NCI-H146 treated with DMSO at 0.1 percent for 48 hours (cell line): ENCODE measurements at regions not wholly inside any gene's neighbourhood (a gene's known extent, or its start where the extent isn't known, plus 50 kb on each side); places are given as distances from the start of the nearest gene placed in this dataset.

Experiments used
- DNase-seq: peaks from one replicate; lab custom pipeline; 2025; ENCODE audit not compliant: unreplicated experiment; lab: John Stamatoyannopoulos, UW

GRCh38 chr2:147232225-147232669 is 612.6 kb upstream of the ACVR2A start:
- peak; percentile 34 for DNase-seq

- no peak for DNase-seq
These were observed 613.2 kb upstream of the ACVR2A start for GRCh38 chr2:147231607-147232006.

DNA sequence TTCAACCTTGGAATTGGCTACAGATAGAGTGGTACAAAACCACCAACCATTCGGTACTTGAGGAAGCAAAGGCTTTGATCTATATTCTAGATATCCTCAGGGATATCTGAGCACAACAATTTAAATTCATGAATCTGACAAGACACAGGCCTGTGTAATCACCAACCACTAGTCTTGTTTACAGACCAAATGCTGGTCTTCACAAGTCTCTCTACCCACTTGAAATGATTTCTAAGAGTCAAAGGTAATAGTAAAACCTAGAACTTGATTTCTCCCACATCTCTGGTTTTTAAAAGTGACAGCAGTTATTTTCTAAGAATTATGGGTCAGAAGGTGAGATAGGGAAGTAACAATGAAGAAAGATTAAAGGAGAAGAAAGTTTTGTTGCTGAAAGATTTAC is 613.7 kb upstream of the ACVR2A start:
- DNase-seq, result no peak

GRCh38 chr2:147227313-147227712 is 617.5 kb upstream of the ACVR2A start:
- DNase-seq, result no peak

DNA sequence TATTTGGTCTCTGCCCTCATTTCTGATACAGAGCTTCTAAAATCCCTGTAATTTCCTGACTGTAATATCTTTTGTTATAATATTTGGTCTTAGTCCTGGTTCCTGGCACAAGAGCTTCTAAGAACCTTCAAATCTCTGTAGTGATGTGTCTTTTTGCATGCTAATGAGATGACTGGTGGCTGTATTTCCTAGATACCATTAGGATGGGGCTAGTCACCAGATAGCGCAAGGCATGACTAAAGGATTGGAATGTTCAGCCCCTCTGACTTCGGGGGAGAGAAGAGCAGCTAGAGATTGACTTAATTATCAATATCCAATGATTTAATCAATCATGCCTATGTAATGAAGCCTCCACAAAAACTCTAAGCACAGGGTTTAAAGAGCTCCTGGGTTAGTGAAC is 620.8 kb upstream of the ACVR2A start:
- DNase-seq, result peak; percentile 72

GRCh38 chr2:147223553-147224060 is 621.2 kb upstream of the ACVR2A start:
- DNase-seq, result peak; percentile 83

DNA sequence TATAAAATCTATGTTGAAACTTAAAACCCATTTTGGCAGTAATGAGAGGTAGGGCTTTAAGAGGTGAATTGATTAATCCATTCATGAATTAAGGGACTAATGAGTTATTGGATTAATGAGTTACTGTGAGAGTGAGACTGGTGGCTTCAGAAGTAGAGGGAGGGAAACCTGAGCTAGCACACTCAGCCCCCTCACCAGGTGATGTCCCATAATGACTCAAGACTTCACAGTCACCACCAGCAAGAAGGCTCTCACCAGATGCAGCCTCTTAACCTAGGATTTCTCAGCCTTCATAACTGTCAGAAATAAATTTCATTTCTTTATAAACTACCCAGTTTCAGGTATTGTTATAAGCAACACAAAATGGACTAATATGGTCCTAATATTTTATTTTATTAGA is 621.7 kb upstream of the ACVR2A start:
- peak; percentile 8 for DNase-seq

DNA sequence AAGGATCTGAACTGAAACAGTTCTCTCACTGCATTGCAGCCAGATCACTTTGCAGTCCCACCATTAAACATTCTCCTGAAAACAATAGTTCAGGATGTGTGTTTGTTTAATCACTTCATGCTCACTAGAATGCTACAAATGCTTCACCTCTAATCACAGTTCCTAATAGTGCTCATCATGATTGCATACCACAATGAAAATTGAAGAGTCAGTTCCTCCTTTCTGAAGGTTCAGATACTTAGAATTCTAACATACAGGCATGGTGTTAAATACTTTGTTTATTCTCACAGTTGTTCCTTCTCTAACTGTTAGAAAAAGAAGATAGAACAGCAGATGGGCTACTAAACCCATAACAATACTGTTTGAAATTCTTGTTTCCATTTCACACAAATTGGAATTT is 622.3 kb upstream of the ACVR2A start:
- no peak for DNase-seq

DNA sequence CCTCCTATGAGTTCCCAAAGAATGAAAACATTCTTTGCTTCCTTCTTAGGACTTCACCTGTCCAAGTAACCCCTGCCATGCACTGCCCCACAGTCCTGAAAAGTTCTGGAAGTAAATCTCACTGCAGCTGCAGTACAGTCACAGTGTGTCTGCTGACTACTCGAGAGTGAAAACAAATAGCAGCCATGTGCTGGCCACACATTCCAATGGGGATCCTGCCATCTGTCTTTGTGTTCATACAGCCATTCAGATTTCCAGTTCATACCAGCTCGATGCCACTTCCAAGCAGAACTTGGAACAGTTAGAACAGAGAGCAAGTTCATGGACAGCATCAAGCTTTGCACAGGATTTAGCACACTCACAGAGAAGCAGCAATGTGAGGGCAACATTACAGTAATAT is 629.9 kb upstream of the ACVR2A start:
- no peak for DNase-seq

DNA sequence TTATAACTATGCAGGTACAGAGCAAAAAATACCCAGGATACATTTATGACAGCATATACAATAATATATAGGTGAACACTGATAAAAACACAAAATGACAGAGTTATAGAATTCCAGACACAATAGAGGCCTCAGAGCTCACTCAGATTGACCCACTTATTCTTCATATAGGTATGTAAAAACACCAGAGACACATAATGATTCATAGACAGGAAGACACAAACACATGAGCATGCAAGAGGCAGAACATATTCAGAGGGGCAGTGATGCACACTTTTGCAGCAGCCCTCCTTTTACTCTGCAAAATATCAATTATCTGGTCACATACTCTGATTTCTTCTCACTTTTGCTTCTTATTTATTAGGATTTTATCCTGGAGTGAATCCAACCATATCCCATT is 633.3 kb upstream of the ACVR2A start:
- DNase-seq, result no peak

DNA sequence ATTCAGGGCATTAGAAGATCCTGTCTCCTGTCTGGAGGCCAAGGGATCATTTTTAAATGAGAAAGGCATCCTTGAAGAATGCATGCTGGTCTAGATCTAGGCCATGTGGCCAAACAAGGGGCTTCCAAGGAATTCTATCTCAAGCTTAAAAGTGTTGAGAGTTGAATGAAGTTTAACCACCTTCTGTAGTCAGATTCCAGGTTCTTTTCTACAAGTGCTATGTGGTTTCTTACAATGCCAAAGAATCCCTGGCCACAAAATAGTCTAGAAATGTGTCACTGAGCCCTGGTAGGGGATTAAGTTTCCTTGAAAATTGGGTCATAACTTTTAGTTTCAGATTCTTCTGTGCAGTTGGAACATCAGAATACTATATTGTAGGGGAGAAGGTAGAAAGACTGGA is 640.7 kb upstream of the ACVR2A start:
- DNase-seq, result no peak

DNA sequence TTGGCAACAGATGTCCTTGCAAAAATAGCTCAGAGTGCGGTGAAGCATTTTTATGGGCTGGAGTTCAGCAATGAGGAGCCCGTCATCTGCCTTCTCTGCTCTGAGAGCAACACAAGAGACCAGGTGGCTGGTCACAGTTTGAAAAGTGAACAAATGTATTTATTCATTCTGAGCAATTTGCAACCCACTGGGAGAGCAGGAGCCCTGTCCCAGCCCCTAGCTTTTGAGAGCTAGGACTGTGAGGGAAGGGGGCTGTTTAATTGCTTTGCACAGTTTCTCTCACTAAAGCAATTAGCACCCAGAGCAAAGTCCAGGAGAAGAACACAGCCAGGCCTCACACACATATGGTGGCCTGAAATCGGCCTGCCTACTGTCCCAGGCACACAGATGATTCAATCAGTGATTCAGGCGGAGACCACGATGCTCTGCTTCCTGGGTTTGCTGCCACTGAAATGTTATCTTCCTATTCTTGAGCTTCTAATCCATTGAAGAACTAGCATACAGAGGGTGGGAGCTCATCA is 646.1 kb upstream of the ACVR2A start:
- peak; percentile 59 for DNase-seq

DNA sequence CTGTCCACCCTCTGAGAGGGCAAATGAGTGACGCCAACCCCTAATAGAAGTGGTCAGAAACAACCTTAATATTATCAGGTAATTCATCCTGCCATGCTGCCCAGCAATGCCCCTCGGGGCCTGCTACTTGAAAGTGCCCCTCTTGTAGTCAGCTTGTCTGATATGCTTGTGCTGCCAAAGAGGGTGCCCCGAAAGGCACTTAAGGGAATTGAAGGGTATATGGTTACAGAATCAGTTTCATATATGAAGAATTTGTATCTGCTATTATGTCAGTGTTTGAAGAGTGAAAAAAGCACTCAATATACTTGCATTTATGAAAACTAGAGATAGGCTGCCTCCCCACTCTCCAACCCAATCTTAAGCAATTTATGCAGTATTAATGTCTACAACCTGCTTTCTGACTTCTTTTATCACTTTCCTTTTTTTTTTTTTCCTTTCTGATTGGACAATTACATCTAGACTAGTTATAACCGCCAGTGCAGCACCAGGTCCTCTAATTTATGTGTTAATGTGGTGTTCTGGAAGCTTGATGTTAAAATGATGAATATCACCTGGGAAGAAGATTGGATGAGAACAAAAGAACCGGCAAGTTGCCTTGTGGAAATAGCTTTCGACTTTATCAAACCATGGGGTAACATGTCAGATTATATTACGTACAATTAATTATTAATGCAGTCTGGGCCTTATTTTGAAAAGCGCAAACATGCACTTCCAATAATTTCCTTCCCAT is 646.9 kb upstream of the ACVR2A start:
- peak; percentile 34 for DNase-seq

- DNase-seq, result no peak
These were observed 662.6 kb upstream of the ACVR2A start for GRCh38 chr2:147182260-147182659.

DNA sequence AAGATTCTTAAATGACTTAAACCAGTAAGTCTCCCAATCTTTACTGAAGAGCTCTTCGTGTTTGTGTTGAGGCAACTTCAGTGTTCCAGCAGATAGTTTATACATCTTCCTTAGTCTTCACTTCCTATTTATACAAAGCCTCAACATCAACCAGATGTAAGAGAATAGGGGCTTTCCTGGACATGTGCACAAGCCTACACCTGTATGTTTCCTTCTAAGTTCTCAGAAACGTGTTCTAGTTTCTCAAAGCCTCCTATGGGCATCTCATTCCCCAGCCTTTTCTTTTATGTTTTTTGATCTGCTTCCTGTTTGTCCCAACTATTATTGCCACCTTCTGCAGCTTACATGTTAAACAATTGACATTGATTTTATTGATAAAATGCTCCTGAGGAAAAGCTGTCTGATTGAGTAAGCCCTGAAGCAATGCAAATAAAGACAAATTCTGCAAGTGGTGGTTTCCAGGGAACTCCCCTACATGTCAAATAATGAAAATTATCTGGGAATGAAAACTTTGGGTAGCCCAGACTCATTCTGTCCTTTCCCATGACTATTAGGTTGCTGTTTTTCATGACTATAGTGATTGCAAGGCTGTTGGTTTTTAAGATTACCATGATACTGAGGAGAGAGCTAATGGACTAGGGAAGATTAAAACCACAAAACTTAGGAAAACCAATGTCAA is 663.3 kb upstream of the ACVR2A start:
- DNase-seq, result no peak

GRCh38 chr2:147177071-147177857 is 667.6 kb upstream of the ACVR2A start:
- DNase-seq, result no peak

GRCh38 chr2:147174824-147175254 is 670.0 kb upstream of the ACVR2A start:
- no peak for DNase-seq

DNA sequence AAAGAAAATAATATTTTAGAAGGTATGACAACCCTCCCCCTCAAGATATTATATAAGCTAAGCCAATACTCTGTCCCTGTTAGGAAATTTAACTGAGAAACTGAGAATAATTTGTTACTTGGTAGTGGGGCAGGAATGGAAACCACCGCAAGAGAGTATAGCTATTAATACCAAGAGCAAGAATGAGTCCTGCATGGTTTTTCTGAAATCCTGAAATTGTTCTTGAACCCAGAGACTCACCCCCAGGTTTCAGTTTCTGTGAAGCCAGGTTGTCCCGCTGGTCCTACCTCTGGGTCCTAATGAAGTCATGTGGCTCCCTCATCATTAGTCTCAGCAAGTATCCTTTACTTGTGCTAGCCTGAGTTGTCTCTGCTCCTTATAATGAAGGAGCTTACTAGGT is 671.0 kb upstream of the ACVR2A start:
- DNase-seq, result no peak

DNA sequence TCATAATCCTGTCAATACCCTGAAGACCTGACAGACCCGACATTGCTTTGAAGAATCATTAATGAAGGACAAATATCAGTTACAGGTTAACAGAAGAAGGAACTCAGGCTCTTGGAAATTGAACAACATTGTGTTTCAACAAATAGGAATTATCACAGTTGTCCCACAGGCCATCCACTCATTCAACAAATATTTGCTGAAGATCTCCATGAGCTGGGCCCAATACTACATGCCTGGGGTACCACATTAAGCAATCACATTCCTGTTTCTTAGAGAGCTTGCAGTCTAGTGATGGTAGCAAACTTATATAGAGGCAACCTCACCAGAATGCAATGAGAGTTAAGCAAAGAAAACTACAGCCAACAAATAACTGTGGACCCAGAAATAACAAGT is 671.6 kb upstream of the ACVR2A start:
- DNase-seq, result no peak

GRCh38 chr2:147172493-147173188 is 672.2 kb upstream of the ACVR2A start:
- DNase-seq, result no peak

DNA sequence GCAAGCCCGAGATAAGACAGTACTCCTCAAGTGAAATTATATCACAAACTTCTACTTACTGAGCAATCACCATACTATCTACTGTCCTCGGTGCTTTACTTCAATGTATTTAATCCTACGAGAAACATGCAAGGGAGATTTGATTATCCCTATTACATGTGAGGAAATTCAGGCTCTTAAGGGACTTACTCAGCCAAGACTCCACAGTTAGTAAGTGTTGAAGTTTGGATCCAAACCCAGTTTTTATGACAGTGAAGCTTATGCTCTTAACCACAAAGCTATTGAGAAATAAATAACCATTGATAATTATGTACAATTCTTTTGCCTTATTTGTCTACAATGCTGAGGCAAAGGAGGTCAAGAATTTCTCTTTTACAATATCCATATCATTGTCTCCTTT is 672.9 kb upstream of the ACVR2A start:
- DNase-seq, result no peak
